ENCODE measurements at regions not wholly inside any gene's neighbourhood (a gene's known extent, or its start where the extent isn't known, plus 50 kb on each side); places are given as distances from the start of the nearest gene placed in this dataset.

DNA sequence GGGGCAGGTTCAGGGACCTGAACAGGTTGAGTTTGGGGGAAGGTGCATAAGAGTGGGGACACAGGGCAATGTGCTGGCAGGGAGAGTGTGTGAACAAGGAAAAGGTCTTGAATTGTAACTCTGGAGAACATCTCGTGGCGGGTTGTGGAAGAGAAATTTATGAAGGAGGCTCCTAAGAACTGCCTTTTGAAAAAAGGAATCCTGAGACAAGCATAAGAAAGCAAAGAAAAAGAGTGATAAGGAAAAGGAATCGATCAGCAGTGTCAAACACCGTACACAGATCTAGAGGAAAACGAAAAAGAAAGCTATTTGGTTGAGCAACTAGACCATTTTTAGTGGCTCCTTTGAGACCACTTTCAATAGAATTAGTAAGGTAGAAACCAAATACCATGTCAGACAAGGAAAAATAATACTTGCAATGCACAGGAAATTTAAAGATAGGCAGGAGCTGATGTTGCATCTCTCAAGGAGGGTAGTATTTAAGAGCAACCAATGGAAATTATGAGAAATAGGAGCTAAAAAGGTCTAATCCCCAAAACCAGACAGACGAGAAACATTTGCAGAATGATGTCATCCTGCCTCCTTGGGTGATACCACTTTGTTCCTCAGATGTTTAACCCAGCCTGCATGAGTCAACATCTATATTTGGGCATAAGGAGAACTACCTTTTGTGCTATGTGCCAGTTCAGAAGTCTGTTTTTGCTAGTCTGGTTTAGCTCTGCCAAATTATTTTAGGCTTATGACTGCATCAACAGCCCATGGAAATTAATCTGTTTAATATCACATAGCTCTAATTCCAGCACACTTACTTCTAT, 64.5 kb upstream of the STK38L start:
- DNase-seq (ENCODE audit: low read depth) = peak; percentile 100
- no peak for TF ChIP-seq CTCF (conservative IDR thresholded peaks at IDR 0.05; ENCODE audit: low read depth, low read length)
- no peak overlapping the region for H3K4me3 ChIP-seq (ENCODE audit: low read length)

DNA sequence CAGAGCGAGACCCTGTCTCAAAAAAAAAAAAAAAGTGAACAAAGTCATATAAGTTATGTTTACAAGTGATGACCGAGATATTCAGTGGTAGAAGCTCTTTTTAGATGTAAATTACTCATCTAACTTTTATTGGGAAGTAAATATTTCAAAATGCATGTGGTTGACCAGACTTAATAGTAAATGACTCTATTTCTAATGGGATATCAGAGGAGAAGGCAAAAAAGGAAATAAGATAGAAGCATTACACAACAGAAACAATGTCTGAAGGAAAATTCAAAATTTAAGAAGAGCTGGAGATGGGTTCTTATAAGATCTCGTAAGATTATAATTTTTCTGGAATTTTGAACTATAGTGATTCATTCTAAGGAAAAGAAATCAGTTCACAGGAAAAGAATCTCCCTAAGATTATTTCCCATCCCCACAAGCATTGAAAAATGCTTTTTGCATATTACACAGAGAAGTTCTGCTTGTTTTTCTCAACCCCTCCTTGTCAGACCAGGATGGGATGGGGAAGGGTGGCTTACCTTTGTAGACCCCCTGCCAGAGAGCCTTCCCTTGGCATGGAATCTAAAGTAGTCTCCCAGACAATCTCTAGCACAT, 63.1 kb upstream of the STK38L start:
- H3K4me3 ChIP-seq (ENCODE audit: low read length) = no peak overlapping the region
- no peak for DNase-seq (ENCODE audit: low read depth)
- no peak for TF ChIP-seq CTCF (conservative IDR thresholded peaks at IDR 0.05; ENCODE audit: low read depth, low read length)

DNA sequence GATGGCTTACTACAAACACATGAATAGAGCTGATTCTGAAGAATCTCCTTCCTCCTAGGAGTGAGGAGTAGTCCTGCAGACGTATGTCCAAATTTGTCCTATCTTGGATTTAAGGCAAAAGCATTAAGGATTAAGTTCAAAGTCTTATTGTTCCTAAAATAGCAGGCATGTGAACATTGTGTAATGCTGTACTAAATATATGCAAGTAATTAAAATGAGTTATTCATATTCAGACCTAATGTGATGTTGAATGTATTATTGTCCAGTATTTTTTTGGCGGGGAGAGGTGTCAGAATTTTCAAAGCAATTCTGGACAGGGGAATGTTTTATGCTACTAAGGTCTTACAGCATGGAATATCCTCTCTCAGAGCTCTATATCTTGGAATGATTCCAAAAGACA, 60.7 kb upstream of the STK38L start:
- DNase-seq (ENCODE audit: low read depth) = no peak
- no peak for TF ChIP-seq CTCF (conservative IDR thresholded peaks at IDR 0.05; ENCODE audit: low read depth, low read length)
- H3K4me3 ChIP-seq (ENCODE audit: low read length) = no peak overlapping the region

DNA sequence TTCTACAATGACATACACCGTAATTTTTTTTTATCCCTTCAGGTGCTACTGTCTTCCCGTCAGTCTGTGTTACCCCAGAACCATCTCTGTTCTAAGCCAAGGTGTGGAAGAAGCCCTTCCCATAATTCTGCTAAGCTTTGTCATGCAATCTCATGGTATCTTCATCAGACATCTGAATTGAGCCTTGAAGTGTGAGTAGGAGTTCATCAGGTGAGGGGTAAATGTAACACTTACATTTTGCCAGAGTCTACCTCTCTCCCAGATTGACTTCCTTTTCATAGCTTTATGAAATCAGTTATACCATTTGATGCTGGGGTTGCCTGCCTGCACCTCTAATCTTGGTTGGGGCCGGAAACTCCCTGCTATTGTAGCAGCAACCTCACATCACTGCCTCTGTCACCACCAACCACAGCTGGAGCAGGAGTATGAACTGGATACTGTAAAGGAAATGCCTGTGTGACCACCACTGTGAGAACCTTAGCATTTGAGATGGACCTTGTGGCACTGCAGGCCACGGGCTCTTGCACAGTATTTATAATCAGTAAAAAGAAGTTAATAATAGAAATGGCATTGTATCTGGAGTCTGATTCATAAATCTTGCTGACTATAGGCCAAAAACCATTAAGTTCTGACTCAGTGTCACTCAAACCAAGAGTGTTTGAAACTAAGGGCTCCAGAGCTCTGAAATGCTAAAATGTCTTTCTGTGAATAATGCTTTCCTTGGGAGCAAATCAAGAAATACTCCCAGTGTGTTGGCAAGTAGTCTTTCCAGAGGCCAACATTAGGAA, 58.7 kb upstream of the STK38L start:
- DNase-seq (ENCODE audit: low read depth) = peak; percentile 33
- no peak for TF ChIP-seq CTCF (conservative IDR thresholded peaks at IDR 0.05; ENCODE audit: low read depth, low read length)
- no peak overlapping the region for H3K4me3 ChIP-seq (ENCODE audit: low read length)

DNA sequence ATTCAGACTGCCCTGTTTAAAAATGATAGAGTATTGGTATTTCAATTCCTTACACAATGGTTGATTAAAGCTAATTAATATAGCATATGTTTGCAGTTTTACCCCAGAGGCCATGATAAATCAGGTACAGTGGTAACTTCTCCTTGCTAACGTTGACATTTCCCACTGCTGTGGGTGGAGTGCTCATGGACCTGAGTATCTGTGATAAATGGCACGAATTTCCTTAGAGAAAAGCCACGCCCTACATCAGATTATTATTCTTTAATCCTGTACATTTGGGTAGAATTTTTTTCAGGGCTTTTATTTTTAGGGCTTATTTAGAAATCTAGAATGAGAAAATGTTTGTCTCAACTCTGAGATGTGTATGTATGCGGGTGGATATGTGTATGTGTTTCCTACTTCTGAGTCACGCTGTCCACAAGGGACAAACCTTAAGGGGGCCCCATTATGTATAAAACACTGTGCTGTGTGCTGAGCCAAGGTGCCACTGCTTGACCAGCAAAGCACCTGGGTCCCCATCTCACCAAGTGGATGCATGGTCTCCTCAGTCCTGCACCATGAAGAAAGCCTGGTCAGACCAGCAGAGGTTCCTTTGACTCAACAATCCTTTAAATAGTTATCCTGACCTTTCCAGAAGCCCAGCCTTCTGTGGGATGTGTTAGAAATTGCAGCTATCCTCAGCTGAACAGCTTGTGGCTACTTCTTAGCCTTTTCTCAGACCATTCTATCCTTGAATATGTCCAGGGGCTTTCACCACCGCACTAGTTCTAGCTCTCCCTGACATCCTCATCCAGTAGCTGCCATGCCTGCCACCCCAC, 57.9 kb upstream of the STK38L start:
- no peak overlapping the region for H3K4me3 ChIP-seq (ENCODE audit: low read length)
- no peak for TF ChIP-seq CTCF (conservative IDR thresholded peaks at IDR 0.05; ENCODE audit: low read depth, low read length)
- no peak for DNase-seq (ENCODE audit: low read depth)

DNA sequence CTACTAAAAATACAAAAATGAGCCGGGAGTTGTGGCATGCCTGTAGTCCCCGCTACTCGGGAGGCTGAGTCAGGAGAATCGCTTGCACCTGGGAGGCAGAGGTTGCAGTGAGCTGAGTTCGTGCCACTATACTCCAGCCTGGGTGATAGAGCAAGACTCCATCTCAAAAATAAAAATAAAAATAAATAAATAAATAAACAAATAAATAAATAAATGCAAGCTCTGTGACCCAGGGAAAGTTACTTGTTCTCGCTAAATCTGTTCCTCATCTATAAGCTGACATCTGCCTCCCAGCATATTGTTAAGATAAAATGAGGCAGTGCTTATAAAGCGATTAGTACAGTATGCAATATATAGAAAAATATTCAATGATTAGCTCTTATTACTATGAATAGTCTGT, 56.4 kb upstream of the STK38L start:
- no peak for DNase-seq (ENCODE audit: low read depth)
- no peak overlapping the region for H3K4me3 ChIP-seq (ENCODE audit: low read length)
- TF ChIP-seq CTCF (conservative IDR thresholded peaks at IDR 0.05; ENCODE audit: low read depth, low read length) = no peak
